B cell (primary cell): ENCODE measurements at regions not wholly inside any gene's neighbourhood (a gene's known extent, or its start where the extent isn't known, plus 50 kb on each side); places are given as distances from the start of the nearest gene placed in this dataset.

Source experiments
- ATAC-seq: fragments of 200-7000 bp; cut with Tn5 transposase; one replicate; pipeline ENCODE4 v1.10.0; 2021; ENCODE audit warnings: low read depth, mild to moderate bottlenecking, moderate number of reproducible peaks, moderate library complexity
- CTCF ChIA-PET: fragments of 350-600 bp; sonication (Branson Sonifier 250); formaldehyde crosslinking; loops from one replicate; lab custom pipeline; 2021; ENCODE audit warnings: antibody characterized with exemption, inconsistent platforms; lab: Charles Lee
- POLR2A ChIA-PET: fragments of 350-600 bp; sonication (Branson Sonifier 250); formaldehyde crosslinking; loops from one replicate; lab custom pipeline; 2021; ENCODE audit warnings: antibody characterized with exemption; lab: Charles Lee
- DNase-seq: peaks from one replicate; pipeline ENCODE4 v3.0.0; 2013
- H2AFZ ChIP-seq: 2 replicates; pipeline ENCODE4 v1.6.1; 2012; ENCODE audit warnings: mild to moderate bottlenecking, low read depth, low read length; ENCODE audit not compliant: insufficient read depth, poor library complexity, severe bottlenecking
- H3K27ac ChIP-seq, 2 donors: 1 replicate in 1 of 2; 2 replicates in 1 of 2; pipeline ENCODE4 v1.5.1; 2012 to 2013; ENCODE audit warnings: low read length in 2 of 2, mild to moderate bottlenecking in 2 of 2, moderate library complexity in 1 of 2
- H3K27me3 ChIP-seq, 4 experiments: fragments of 200-600 bp in 1 of 4; sonication (generic) in 1 of 4; replicated peaks in 1 of 4; 1 replicate in 2 of 4; 2 replicates in 2 of 4; pipeline versions ENCODE4 v1.6.1 to v1.7.0; 2013 to 2016; ENCODE audit warnings: low read length in 3 of 4, mild to moderate bottlenecking in 2 of 4, mixed read lengths in 1 of 4, moderate library complexity in 1 of 4; ENCODE audit not compliant: insufficient read depth in 4 of 4, control insufficient read depth in 3 of 4; ENCODE audit errors: control extremely low read depth in 1 of 4
- H3K36me3 ChIP-seq, 2 experiments: replicated peaks in 1 of 2; 1 replicate in 1 of 2; 2 replicates in 1 of 2; pipeline versions ENCODE4 v1.6.1 to v1.7.1; 2013; ENCODE audit warnings: low read length in 1 of 2; ENCODE audit not compliant: insufficient read depth in 2 of 2, control insufficient read depth in 1 of 2; ENCODE audit errors: control extremely low read depth in 1 of 2, extremely low read depth in 1 of 2
- H3K4me1 ChIP-seq, 2 donors: fragments of 200-600 bp in 1 of 2; sonication (generic) in 1 of 2; 1 replicate in 1 of 2; 2 replicates in 1 of 2; pipeline versions ENCODE4 v1.5.1 to v1.6.1; 2013 to 2017; ENCODE audit warnings: low read length in 2 of 2; ENCODE audit not compliant: control insufficient read depth in 2 of 2, insufficient read depth in 2 of 2
- H3K4me2 ChIP-seq: replicated peaks from 2 replicates; pipeline ENCODE3; 2012; ENCODE audit warnings: mild to moderate bottlenecking, low read depth, low read length; ENCODE audit not compliant: poor library complexity, severe bottlenecking
- H3K4me3 ChIP-seq, 5 experiments: fragments of 200-600 bp in 1 of 5; sonication (generic) in 1 of 5; 1 replicate in 3 of 5; 2 replicates in 2 of 5; pipeline versions ENCODE4 v1.5.1 to v1.7.0; 2011 to 2016; ENCODE audit warnings: low read length in 4 of 5, mild to moderate bottlenecking in 4 of 5, low read depth in 2 of 5, control low read depth in 1 of 5, moderate library complexity in 1 of 5; ENCODE audit not compliant: insufficient read depth in 1 of 5; ENCODE audit errors: control extremely low read depth in 1 of 5, extremely low read depth in 1 of 5
- H3K79me2 ChIP-seq: fragments of 200-600 bp; sonication (generic); one replicate; pipeline ENCODE4 v1.6.0; 2016; ENCODE audit warnings: low read length; ENCODE audit not compliant: control insufficient read depth, insufficient read depth
- H3K9ac ChIP-seq: fragments of 200-600 bp; sonication (generic); 2 replicates; pipeline ENCODE4 v1.6.1; 2017; ENCODE audit warnings: mild to moderate bottlenecking, low read length, moderate library complexity
- H3K9me3 ChIP-seq, 3 donors: one replicate each; pipeline versions ENCODE4 v1.6.1 to v1.7.1; 2013; ENCODE audit warnings: low read length in 2 of 3; ENCODE audit not compliant: control insufficient read depth in 2 of 3, insufficient read depth in 1 of 3; ENCODE audit errors: control extremely low read depth in 1 of 3
- H4K20me1 ChIP-seq: 2 replicates; pipeline ENCODE4 v1.6.0; 2012; ENCODE audit warnings: mild to moderate bottlenecking, low read length; ENCODE audit not compliant: insufficient read depth, control insufficient read depth, poor library complexity, severe bottlenecking
- H3K27ac Mint-ChIP-seq: one replicate; pipeline ENCODE4 v1.8.0; 2021; ENCODE audit warnings: mixed read lengths
- H3K27me3 Mint-ChIP-seq: one replicate; pipeline ENCODE4 v1.8.0; 2021; ENCODE audit warnings: mixed read lengths
- H3K4me1 Mint-ChIP-seq: one replicate; pipeline ENCODE4 v1.8.0; 2021; ENCODE audit warnings: mixed read lengths
- H3K4me3 Mint-ChIP-seq: one replicate; pipeline ENCODE4 v1.8.0; 2021; ENCODE audit warnings: mixed read lengths
- H3K9me3 Mint-ChIP-seq: one replicate; pipeline ENCODE4 v1.8.0; 2022; ENCODE audit warnings: mixed read lengths; ENCODE audit not compliant: insufficient read depth
- CTCF ChIP-seq: fragments of 200-600 bp; IDR thresholded peaks from one replicate; pipeline ENCODE4 v1.8.0; 2022; ENCODE audit warnings: antibody characterized with exemption, mild to moderate bottlenecking
- EZH2 ChIP-seq: IDR thresholded peaks from 2 replicates; pipeline ENCODE4 v1.6.1; 2012; ENCODE audit warnings: borderline replicate concordance, low read depth, mild to moderate bottlenecking, moderate library complexity, low read length; ENCODE audit not compliant: insufficient read depth, poor library complexity, severe bottlenecking
- WGBS: methylation state at CpG from one replicate; pipeline ENCODE4 v1.1.5; 2013; ENCODE audit warnings: missing lambda C conversion rate; ENCODE audit not compliant: insufficient coverage; 5-methylcytosine and 5-hydroxymethylcytosine counted together
- intact Hi-C: fragments of 100-400 bp; cut with micrococcal nuclease; formaldehyde crosslinking; loops from one replicate; pipeline ENCODE4 v1.10.0; 2022

DNA sequence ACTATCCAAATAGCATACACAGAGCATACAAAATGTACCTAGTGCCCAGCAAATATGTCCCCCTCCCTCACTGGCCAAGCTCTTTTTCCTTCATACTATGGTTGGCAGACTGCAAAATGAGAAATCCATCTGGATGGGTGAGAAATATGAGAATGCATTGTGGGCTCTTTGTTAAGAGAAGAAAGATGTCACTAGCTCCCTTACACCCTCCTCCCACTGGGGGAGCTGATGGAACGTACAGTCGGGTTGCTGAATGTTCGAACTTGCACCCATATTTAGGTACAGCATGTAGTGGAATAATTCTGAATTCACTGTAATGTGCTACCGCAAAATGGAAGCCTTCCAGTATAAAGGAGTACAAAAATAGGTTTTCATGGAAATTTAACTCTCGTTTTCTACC, 377.4 kb downstream of the GRIN2B start:
- no peaks in the 10 kb centered on the region for H3K36me3 ChIP-seq
- Mint-ChIP-seq H3K27ac (no peak overlapping the region), H3K4me3 (no peak overlapping the region), H3K4me1 (no peaks in the 10 kb centered on the region), H3K9me3 (no peaks in the 10 kb centered on the region), H3K27me3 (no peaks in the 10 kb centered on the region)
- no peak overlapping the region for H3K27ac ChIP-seq
- H3K9ac ChIP-seq, result no peak overlapping the region
- no peak overlapping the region for H3K4me3 ChIP-seq
- no peaks in the 10 kb centered on the region for H3K27me3 ChIP-seq
- no CpG with 5 or more reads among the region's 5 CpGs for WGBS
- intact Hi-C loops, result no loop called here
- no peak overlapping the region for H2AFZ ChIP-seq
- H3K4me2 ChIP-seq, result no peak overlapping the region
- ATAC-seq (no peak), DNase-seq (no peak)
- H3K9me3 ChIP-seq, result no peaks in the 10 kb centered on the region
- H3K4me1 ChIP-seq, result no peaks in the 10 kb centered on the region
- ChIA-PET CTCF (interaction anchor here (1.3 kb wide), 1 partner anchor 563 kb away, joined by 3 read pairs; no protein-coding TSS in a partner anchor), POLR2A (no interaction called here)
- no peak for TF ChIP-seq EZH2
- TF ChIP-seq CTCF, result no peak
- H4K20me1 ChIP-seq, result no peaks in the 10 kb centered on the region
- no peaks in the 10 kb centered on the region for H3K79me2 ChIP-seq

- no peaks in the 10 kb centered on the region for H3K4me1 ChIP-seq
- ChIA-PET CTCF (no interaction called here), POLR2A (interaction anchor here (0.6 kb wide), 1 partner anchor 905 kb away, joined by 4 read pairs; no protein-coding TSS in a partner anchor)
- no peak overlapping the region for H3K27ac Mint-ChIP-seq
- no CpG with 5 or more reads among the region's 2 CpGs for WGBS
- H3K4me2 ChIP-seq, result no peak overlapping the region
- H3K27ac ChIP-seq, result no peak overlapping the region
- ATAC-seq, result no peak
- no peak overlapping the region for H3K9ac ChIP-seq
- no peaks in the 10 kb centered on the region for H3K27me3 ChIP-seq
- H3K4me3 ChIP-seq, result no peak overlapping the region
- H3K4me3 Mint-ChIP-seq, result no peak overlapping the region
- no peaks in the 10 kb centered on the region for H4K20me1 ChIP-seq
- H3K4me1 Mint-ChIP-seq, result no peaks in the 10 kb centered on the region
- no peak for DNase-seq
- no peaks in the 10 kb centered on the region for H3K79me2 ChIP-seq
- H3K27me3 Mint-ChIP-seq, result no peaks in the 10 kb centered on the region
- no peaks in the 10 kb centered on the region for H3K9me3 Mint-ChIP-seq
- no peaks in the 10 kb centered on the region for H3K36me3 ChIP-seq
- intact Hi-C loops, result no loop called here
- no peak overlapping the region for H2AFZ ChIP-seq
- TF ChIP-seq CTCF (no peak), EZH2 (no peak)
- no peaks in the 10 kb centered on the region for H3K9me3 ChIP-seq
Measured at GRCh38 chr12:13602172-13602571, 379.2 kb downstream of the GRIN2B start.
